ENCODE measurements at regions not wholly inside any gene's neighbourhood (a gene's known extent, or its start where the extent isn't known, plus 50 kb on each side); places are given as distances from the start of the nearest gene placed in this dataset.

- no peaks in the 10 kb centered on the region for H3K9me3 ChIP-seq (replicated peaks; ENCODE audit: control insufficient read depth, insufficient read depth, low read length)
- CTCF ChIA-PET: no interaction called here
- intact Hi-C loops (cut with micrococcal nuclease): no loop called here
- no TSS peak for BruUV-seq (replicated peaks)
- TF ChIP-seq POLR2A (IDR thresholded peaks at IDR 0.05; ENCODE audit: low read depth, low read length) (no peak), POLR2AphosphoS5 (IDR thresholded peaks at IDR 0.05; ENCODE audit: insufficient read depth, low read depth, low read length) (no peak), GATA2 (IDR thresholded peaks at IDR 0.05; ENCODE audit: insufficient read depth, insufficient read length, low read depth, low read length) (no peak), JUN (IDR thresholded peaks at IDR 0.05; ENCODE audit: borderline replicate concordance, insufficient read depth, insufficient read length, low read depth) (no peak), MYC (IDR thresholded peaks at IDR 0.05; ENCODE audit: low read depth, low read length) (no peak), EZH2 (IDR thresholded peaks at IDR 0.05; ENCODE audit: borderline replicate concordance, low read depth, low read length, severe bottlenecking) (no peak), FOS (IDR thresholded peaks at IDR 0.05; ENCODE audit: borderline replicate concordance, insufficient read depth, low read length) (no peak)
- TF ChIP-seq, protein P1, sequence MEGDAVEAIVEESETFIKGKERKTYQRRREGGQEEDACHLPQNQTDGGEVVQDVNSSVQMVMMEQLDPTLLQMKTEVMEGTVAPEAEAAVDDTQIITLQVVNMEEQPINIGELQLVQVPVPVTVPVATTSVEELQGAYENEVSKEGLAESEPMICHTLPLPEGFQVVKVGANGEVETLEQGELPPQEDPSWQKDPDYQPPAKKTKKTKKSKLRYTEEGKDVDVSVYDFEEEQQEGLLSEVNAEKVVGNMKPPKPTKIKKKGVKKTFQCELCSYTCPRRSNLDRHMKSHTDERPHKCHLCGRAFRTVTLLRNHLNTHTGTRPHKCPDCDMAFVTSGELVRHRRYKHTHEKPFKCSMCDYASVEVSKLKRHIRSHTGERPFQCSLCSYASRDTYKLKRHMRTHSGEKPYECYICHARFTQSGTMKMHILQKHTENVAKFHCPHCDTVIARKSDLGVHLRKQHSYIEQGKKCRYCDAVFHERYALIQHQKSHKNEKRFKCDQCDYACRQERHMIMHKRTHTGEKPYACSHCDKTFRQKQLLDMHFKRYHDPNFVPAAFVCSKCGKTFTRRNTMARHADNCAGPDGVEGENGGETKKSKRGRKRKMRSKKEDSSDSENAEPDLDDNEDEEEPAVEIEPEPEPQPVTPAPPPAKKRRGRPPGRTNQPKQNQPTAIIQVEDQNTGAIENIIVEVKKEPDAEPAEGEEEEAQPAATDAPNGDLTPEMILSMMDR (IDR thresholded peaks at IDR 0.05; ENCODE audit: extremely low read depth in 1 of 2, insufficient read depth in 1 of 2, low read depth in 1 of 2, low read length in 2 of 2): no peak
- TF ChIP-seq, protein P2, sequence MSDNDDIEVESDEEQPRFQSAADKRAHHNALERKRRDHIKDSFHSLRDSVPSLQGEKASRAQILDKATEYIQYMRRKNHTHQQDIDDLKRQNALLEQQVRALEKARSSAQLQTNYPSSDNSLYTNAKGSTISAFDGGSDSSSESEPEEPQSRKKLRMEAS (IDR thresholded peaks at IDR 0.05; ENCODE audit: insufficient read depth, insufficient read length): no peak
- FAIRE-seq (no peak), DNase-seq (ENCODE audit: low read depth, low spot score) (no peak)
- H3K27ac ChIP-seq (ENCODE audit: insufficient read depth, low read depth, low read length): no peak overlapping the region
- H3K9ac ChIP-seq (replicated peaks; ENCODE audit: extremely low read depth, insufficient read depth, low read length): no peak overlapping the region
- no peaks in the 10 kb centered on the region for H4K20me1 ChIP-seq (replicated peaks; ENCODE audit: control insufficient read depth, extremely low read depth, insufficient read depth, low read length)
- no peaks in the 10 kb centered on the region for H3K36me3 ChIP-seq (ENCODE audit: control insufficient read depth in 2 of 2, extremely low read depth in 1 of 2, insufficient read depth in 2 of 2, low read length in 2 of 2)
- no peak overlapping the region for H2AFZ ChIP-seq (ENCODE audit: low read depth, low read length)
- H3K79me2 ChIP-seq (ENCODE audit: control insufficient read depth, insufficient read depth, low read length): no peaks in the 10 kb centered on the region
- H3K4me3 ChIP-seq (replicated peaks in 1 of 3; ENCODE audit: insufficient read depth in 1 of 3, low read depth in 1 of 3, low read length in 3 of 3): no peak overlapping the region
- POLR2A ChIA-PET: no interaction called here
- H3K9me1 ChIP-seq (replicated peaks; ENCODE audit: control insufficient read depth, extremely low read depth, insufficient read depth, low read length): no peaks in the 10 kb centered on the region
- H3K4me1 ChIP-seq (ENCODE audit: control insufficient read depth, extremely low read depth, insufficient read depth, low read length): no peaks in the 10 kb centered on the region
- H3K4me2 ChIP-seq (ENCODE audit: insufficient read depth, low read length): no peak overlapping the region
- H3K27me3 ChIP-seq (ENCODE audit: control insufficient read depth in 2 of 2, insufficient read depth in 2 of 2, low read length in 2 of 2): peaks cover 0 to 5% of the 10 kb centered on the region in 2 experiments
- dilution Hi-C loops (cut with MboI; ENCODE audit: extremely low pct_ligation_motif_present, low sequenced_read_pairs): no loop called here
These were observed 208.6 kb upstream of the KIF2A start for GRCh38 chr5:62097361-62097760.
